Fibroblast of skin of right quadriceps (primary cell): ENCODE measurements at regions not wholly inside any gene's neighbourhood (a gene's known extent, or its start where the extent isn't known, plus 50 kb on each side); places are given as distances from the start of the nearest gene placed in this dataset.
"Not testable (repeated sequence)": the region's sequence is repeated elsewhere in the genome, so short reads cannot be mapped to it uniquely, and the experiment has no call there.

Source experiments
- DNase-seq: peaks from one replicate; pipeline ENCODE4 v3.0.0-alpha.2; 2013

DNA sequence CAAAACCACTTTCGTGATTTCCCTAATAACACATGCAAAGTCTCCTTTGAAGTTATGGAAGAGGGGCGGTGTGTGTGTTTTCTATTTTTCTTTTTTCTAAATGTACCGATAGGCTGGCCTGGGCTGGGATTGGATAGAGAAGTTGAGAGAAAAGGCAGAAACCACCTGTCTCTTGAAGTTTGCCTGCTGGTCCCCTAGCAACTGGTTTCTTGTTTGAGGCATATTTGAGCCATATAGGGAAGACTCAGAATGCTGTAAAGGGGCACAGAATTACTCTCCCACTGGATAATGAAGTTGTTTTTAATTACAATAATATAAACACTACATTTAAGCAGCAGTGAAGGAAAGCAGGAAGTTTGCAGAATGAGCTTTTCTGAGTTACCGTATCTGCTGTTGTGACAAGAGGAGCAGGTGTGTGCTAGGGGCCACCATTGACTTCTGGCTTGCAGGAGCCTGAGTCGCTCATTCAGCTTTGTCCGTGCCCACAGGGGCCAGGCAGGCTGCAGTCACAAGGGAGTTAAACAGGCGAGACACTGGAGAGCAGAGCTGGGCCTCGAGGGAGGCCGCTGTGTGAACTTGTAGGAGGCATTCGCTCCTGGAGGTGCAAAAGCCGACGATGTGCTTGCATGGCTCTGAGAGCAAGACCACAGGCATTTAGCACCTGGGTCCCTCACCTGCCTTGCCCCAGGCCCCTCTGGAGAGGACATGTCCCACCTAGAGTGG is 173.8 kb upstream of the RGS6 start:
- DNase-seq: no peak

DNA sequence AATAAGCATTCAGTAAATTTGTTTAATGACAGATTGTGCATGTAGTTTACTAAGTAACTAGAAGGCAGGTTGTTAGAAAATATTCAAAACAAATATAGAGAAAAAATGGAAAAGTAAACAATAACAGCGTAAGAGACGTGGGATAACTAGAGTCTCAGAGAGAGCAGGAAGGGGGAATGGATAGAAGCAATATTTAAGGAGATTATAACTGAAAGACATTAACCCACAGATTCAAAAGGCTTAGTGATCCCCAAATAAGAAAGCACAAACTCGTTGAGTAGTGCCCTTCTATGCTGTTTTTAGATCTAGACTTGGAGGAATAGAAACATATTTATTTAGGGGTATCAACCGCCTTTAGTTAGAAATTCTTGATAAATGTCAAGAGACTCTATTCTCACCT is 169.7 kb upstream of the RGS6 start:
- DNase-seq: no peak

DNA sequence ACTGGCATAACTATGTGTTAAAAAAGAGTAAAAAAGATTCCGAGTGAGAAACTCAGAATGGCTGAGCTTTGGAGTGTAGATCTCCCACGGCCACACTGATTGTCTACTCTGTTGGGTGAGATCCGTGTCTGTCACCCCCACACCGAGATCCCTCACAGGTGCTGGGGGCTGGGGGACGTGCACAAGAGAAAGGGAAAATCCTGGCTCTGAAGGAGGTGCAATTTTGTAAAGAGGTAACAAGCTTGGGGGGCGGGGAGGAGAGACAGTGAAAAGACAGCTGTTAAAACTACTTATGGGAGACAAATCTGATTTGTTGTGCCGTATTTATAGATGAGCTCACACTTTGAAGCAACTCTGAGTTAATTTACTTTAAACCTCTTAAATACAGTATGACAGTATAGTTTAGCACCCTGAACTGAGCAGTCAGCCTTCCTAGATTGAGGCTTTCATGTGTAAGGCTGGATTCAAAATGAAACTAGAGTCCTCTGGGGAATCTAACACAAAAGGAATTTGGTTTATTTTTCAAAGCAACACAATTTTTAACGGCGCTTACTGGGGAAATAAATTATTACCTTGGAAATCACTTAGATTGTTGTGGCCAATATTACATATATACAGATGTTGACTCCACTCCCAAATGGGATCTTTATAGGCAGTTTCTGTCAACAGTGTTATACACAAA is 167.4 kb upstream of the RGS6 start:
- DNase-seq: no peak

DNA sequence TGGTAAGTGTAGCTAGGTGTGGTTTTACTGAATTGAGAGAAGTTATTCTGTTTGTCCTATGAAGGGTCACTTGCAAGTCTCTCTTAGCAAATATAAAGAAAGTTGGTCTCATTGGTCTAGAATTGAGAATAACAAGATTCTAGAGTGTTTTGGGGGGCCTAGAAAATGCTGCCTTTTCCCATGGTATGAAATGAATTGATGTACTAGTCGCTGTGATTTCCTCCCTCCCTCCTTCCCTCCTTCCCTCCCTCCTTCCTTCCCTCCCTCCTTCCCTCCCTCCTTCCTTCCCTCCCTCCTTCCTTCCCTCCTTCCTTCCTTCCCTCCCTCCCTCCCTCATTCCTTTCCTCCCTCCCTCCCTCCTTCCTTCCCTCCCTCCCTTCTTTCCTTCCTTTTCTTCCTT is 166.7 kb upstream of the RGS6 start:
- DNase-seq: no peak

DNA sequence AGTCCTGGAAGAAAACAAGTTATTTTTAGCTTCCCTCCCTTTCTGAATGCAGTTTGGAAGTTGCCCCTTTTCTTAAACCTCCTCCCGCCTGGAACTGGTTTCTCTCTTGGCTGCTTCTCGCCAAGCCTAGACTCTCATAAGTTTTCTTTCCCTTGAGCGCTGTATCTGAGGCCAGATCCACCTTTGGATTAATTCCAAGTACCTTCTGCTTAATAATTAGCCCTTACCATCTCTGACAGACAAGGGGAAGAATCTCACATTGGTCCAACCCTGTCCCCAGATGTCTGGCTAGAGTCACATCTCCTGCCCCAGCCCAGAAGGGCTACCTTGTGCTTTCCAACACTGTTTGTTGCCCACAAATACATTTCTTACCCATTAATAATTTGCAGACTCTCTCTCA is 161.8 kb upstream of the RGS6 start:
- DNase-seq: no peak

DNA sequence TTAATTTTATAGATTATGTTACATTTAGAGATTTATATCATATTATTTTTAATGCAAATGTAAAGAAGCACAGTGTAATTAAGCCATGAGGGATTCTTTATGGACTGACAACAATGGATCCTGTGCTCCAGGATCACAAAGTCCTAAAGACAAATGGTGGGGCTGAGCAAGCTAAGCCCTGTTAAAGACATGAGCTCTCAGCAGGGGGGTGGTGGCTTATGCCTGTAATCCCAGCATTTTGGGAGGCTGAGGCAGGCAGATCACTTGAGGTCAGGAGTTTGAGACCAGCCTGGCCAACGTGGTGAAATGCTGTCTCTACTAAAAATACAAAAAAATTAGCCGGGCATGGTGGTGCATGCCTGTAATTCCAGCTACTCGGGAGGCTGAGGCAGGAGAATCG is 160.8 kb upstream of the RGS6 start:
- not testable (repeated sequence) for DNase-seq

DNA sequence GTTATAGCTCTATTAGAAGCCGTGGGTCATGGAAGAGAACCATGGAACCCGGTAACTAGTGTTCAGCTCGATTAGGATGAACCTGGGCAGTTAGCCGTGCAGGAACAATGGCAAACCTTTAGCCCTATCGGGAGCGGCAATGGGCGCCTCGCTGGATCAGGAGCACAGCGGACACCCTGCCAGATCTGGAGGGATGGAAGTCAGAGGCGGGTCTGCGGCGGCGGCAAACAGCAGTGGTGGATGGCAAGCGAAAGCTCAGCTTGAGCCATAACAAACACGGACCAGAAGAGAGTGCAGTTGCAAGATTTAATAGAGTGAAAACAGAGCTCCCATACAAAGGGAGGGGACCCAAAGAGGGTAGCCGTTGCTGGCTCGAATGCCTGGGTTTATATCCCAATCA is 160.2 kb upstream of the RGS6 start:
- DNase-seq: not testable (repeated sequence)

DNA sequence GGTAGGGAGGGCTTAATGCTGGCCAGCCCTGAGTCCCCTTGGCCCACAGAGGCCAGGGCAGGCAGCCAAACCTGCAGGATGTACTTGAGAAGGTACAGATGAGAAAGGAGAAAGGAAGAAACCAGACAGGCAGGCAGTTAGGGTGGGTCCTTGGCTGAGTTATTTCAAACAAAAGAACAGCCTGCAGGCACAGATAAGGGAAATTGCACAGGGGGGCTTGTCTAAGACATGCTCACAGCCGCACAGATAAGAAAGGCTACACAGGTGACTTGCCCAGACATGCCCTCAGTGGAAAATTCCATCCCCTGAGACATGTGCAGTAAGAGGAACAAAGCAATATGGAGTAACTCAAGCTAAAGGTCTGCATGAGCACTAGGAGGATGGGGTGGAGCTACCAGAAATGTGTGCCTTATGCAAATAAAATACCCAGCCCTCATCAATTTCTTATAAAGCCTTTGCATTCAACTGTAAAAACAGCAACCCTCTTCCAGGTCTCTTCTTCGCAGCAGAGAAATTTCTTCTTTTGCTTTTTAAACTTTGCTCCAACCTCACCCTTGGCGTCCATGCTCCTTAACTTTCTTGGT is 158.2 kb upstream of the RGS6 start:
- no peak for DNase-seq

DNA sequence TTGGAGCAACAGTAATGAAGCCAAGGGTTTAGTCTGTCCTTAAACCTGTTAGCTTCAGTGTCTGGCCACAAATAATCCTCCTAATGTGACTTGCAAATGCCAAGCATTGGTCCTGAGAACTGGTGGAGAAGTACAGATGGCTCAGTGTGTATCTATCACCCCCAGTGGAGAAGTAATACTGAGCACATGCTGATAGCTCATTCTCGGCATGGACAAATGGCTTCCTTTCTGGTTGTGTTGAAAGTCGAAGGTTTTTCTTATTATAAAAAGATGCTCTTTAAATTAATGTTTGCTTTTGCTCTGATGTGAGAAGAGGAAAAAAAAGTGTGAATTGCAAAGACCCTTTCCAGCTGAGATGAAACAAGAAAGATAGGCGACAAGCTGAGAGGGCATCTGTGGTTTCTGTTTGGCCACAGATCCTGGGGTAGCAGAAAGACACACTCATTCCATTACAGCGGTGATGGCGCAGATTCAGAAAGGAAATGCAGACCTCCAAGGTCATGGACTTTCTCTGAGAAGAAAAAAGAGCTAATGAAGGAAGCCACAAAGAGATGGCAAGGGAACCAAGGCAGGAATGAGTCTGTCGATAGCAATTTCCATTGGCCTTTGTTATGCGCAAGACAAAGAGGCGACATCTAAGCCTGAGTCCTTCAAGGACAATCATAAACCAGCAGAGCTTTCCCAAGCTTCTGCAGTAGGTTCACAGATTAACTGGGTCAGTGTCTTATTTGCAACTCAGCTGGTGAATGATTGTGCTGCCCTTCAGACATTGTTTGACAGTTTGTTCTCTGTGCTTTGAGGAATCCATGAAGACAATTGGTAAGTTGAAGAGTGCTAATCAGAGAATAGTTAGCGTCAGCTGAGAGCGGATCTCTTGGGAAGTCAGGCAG is 155.5 kb upstream of the RGS6 start:
- peak; percentile 5 for DNase-seq

DNA sequence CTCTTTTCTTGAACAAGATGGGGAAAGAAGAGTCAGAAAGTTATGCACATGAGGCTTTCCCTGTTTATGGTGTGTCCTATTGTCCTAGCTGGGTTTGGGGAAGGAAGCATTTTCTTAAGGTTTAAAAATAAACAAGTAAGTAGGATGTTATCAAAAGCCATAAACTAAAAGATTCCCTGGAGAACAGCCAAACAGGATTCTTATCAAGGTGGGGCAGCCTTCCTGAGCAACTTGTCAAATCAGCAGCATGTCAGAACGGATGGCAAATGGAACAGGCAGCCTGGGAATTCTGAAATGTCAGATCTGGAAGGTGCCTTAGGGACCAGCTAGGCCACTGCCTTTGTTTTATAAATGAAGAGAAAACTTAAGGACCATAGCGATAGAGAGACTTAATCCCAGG is 152.2 kb upstream of the RGS6 start:
- DNase-seq: no peak

DNA sequence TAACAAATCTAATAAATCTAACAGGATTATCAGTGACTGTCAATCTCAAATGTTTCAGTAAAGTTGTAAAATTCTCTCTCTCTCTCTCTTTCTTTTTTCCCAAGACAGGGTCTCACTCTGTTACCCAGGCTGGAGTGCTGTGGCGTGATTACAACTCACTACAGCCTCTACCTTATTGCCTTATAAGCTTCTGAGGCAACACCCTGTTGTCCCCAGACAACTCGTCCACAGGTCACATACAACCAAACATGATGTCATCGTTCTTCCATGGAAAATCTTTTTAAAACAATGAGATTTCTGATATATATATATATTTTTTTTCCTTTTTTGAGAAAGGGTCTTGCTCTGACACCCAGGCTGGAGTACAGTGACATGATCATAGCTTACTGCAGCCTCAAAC is 151.4 kb upstream of the RGS6 start:
- DNase-seq: no peak

DNA sequence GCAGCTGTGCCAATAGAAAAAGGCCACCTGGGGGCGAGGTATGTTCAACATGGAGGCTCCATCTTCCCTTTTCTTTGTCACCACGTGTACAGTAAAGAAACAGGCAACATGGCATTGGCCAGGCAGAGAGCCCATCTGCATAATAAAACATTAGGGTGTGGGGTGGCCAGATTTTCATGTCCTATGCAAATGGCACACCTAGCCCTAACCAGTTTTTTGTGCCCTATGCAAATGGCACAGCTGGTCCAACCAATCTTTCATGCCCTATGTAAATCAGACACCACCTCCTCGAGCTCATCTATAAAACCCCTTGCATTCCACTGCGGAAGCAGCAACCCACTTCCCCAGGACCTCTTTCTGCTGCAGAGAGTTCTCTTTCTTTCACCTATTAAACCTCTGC is 149.1 kb upstream of the RGS6 start:
- no peak for DNase-seq

DNA sequence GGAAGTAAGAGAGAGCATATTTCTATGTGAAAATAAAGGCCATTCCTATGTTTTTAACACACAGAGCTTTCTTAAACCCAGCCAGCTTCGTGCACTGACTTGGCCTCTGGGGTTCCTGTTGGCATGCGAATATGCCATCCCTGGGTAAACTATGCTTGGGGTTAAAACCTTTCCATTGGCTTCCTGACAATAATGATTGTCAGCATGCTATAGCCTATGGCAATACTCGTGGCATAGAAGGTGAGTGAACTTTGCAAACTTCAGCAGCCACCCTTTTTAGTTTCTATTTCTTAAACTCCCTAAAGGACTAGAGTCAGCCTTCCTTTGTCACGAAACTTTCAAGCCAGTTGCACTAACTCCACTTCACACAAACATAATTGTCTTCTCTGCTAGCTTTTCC is 148.4 kb upstream of the RGS6 start:
- DNase-seq: no peak

DNA sequence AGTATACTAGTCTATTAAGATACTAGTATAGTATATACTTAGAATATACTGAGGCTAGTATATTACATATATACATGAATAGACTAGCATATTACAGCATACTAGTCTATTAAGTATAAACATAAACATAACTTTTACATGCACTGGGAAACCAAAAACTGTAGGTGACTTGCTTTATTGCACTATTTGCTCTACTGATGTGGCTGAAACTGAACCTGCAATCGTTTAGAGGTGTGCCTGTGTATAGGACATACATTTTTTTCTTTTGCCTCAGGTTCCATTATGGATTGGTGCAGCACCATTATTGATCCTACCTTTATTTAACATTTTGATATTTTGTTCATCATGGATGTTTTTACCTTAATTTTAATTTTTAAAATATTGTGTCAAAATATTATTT is 143.2 kb upstream of the RGS6 start:
- no peak for DNase-seq

DNA sequence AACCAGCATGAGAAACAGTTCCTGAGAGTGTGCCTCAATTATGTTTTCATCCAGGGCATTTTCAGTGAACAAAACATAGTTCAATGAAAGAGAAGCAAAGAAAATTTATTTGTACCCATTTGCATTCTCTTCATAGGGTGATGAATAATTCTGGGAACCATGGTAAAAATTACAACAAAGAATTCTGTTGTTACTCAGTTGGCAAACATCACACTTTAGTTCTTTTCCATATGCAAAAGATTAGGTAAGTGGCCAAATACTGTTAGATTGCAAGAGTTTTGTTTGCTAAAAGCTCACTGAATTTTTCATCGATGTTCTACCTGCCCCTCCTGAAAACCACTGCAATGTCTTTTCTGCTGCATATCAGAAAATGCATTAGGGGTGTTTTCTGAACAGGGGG is 132.4 kb upstream of the RGS6 start:
- DNase-seq: no peak

DNA sequence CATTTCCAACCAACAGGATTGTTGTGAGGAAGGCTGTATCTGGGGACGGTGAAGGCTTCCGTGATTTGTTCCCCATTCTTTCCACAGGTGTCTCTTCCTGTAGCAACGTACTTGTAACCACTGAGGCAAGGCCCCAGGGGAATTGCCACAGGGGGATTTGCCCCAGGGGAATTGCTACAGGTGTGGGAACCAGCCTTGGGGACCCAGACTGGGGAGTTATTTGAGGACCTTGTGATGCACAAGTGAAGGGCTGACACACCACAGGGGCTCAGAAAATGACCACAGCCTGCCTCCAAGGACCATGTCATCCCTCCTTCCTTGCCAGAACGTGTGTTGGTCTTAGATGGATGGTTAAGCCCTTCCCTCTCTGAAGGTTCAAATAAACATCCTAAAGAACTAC is 131.4 kb upstream of the RGS6 start:
- no peak for DNase-seq

DNA sequence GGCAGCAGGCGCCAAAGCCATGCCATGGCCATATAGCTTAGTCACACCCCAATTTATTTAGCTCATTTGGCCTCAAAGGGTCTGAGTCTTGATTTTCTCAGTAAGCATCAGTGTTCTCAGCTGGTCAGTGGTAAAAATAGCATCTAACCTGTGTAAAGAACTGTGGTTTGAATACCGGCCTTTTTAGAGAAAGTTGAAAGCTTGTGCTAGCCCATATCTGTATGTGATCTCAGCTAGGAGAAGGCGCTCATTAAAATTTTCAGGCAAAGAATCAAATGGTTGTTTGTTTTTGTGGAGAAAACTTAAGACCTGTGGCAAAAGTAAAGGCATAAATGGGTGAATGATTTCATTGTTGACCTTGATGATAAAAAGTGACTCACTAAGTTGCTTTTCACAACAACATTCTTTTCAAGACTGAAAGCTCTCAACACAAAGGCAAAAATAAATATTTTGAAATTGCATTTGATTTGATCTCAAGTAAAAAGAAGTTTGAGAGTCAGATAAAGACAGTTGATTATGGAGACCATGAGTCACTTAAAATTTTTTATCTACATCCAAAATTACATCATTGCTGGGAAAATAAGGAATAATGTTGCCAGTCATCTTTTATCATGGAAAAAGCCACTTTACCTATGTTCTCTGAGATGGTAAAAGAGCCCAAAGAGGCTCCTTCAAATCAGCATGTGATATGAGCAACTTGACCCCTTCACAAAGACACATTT is 128.5 kb upstream of the RGS6 start:
- no peak for DNase-seq

DNA sequence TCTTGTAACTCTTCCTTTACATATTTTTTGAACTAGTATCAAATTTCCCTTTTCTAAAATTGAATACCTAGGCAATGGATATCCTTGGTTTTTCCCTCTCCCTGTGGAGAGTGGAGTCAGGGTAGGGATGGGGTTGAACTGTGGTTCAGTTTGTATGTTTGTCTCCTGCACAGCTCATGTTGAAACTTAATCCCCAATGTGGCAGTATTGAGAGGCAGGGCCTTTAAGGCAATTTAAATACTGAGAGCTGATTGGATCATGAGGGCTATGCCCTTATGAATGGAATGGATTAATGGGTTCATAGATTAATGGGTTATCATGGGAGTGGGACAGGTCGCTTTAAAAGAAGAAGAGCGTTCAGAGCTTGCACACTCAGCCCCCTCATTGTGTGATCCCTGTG is 127.2 kb upstream of the RGS6 start:
- DNase-seq: no peak

DNA sequence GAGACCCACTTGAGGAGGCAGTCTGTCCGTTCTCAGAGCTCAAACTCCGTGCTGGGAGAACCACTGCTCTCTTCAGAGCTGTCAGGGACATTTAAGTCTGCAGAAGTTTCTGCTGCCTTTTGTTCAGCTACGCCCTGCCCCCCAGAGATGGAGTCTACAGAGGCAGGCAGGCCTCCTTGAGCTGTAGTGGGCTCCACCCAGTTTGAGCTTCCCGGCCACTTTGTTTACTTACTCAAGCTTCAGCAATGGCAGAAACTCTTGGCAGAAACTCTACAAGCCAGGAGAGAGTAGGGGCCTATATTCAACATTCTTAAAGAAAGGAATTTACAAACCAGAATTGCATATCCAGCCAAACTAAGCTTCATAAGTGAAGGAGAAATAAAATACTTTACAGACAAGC is 125.2 kb upstream of the RGS6 start:
- not testable (repeated sequence) for DNase-seq

DNA sequence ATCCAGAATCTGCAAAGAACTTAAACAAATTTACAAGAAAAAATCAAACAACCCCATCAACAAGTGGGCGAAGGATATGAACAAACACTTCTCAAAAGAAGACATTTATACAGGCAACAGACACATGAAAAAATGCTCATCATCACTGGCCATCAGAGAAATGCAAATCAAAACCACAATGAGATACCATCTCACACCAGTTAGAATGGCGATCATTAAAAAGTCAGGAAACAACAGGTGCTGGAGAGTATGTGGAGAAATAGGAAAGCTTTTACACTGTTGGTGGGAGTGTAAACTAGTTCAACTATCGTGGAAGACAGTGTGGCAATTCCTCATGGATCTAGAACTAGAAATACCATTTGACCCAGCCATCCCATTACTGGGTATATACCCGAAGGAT is 121.4 kb upstream of the RGS6 start:
- DNase-seq: not testable (repeated sequence)

DNA sequence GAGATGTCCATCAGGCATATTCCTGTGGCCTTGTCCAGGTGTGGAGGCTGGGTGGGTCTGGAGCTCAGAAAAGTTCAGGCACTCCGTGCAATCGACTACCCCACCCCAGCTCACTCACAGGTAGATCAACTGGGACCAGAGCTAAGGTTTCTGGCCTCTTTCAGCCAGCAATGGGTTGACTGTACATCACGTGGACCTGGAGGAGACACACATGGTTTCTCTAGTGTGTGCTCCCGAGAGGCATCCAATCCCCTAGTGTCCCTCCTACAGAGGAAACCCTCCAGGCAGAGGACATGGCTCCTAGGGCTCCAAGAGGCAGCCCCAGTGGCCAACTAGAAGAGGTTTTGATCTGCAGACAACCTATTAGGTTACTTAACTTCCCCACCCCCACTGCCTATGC is 119.5 kb upstream of the RGS6 start:
- no peak for DNase-seq

DNA sequence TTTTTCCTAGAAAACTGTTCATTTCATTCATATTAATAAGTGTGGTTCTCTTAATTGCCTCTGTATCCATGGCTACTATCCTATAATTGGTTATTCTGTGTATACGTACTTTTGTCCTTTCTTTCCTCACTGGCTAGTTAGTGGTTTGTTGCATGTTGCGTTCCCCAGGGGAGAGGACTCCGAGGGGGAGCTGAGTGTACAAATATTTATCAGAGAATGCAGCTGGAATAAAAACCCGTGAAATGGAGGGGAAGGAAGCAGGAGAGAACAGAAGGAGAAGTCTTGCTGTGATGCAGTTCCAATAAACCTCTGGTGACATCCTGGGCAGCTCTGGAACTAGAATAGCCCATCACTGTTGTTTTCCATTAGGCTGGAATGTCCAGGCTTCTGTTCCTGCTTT is 117.1 kb upstream of the RGS6 start:
- DNase-seq: no peak

DNA sequence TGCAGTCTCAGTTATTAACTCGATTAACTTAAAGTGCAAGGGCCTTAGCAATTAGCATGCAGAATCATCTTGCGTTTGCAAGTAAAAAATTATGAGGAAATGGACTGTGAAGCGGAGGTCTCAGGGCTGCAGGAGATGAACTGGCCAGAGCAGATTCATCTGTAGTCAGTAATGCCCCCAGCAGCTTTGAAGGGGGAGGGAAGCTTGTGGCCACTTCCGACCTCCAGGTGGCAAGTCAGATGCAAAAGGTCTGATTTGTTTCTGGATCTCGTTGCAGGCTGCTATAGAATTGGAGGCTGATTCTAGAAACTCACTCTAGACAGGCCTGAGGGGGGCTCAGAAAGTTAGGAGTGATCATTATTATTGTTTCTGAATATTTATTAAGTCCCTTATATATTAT is 107.4 kb upstream of the RGS6 start:
- DNase-seq: no peak
